ENCODE measurements at regions not wholly inside any gene's neighbourhood (a gene's known extent, or its start where the extent isn't known, plus 50 kb on each side); places are given as distances from the start of the nearest gene placed in this dataset.
"Not testable (repeated sequence)": the region's sequence is repeated elsewhere in the genome, so short reads cannot be mapped to it uniquely, and the experiment has no call there.

DNA sequence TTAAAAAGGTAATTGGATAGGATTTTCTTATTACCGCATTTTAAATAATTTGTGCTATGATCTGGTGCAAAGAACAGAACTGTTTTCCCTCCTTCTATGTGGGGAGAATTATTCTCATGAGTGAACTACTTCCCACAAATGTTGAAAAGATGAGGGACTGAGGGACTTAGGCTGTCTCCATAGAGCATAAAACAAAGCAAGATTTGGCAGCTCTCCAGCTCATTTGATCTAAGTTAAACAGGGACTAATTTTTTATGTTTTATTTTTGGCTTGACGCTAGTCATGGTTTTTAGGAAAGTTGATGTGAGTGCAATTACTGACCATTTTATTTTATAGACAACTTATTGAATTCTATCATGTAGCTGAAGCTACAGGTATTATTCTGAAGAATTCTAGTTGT lies 362.3 kb downstream of the HLX start:
- peaks cover 10% of the 10 kb centered on the region for H3K27me3 Mint-ChIP-seq (ENCODE audit: low read depth)
- no peaks in the 10 kb centered on the region for H3K9me3 Mint-ChIP-seq
- no peak overlapping the region for H3K4me3 Mint-ChIP-seq
- DNase-seq = no peak
- no peaks in the 10 kb centered on the region for H3K4me1 Mint-ChIP-seq (ENCODE audit: low read depth)
- ATAC-seq = no peak
- no peaks in the 10 kb centered on the region for H3K36me3 Mint-ChIP-seq (ENCODE audit: insufficient read depth)

DNA sequence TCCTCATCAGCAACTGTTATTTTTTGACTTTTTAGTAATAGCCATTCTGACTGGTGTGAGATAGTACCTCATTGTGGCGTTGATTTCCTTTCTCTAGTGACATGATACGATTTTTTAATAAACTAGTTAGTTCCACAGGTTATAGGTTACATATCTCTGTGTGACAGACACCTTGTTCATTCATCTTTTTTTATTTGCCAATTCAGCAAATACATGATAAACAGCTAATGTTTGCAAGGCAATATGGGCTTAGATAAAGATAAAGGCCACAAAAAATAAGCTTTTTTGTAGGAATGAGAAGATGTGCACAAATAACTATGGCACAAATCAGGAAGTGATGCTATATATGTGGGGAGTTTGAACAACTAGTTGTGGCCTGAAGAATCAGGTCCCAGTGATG lies 366.8 kb downstream of the HLX start:
- Mint-ChIP-seq H3K4me3 (no peak overlapping the region), H3K36me3 (ENCODE audit: insufficient read depth) (no peaks in the 10 kb centered on the region), H3K27me3 (ENCODE audit: low read depth) (peaks cover 12% of the 10 kb centered on the region), H3K4me1 (ENCODE audit: low read depth) (no peaks in the 10 kb centered on the region), H3K9me3 (no peaks in the 10 kb centered on the region)
- ATAC-seq = no peak
- no peak for DNase-seq

DNA sequence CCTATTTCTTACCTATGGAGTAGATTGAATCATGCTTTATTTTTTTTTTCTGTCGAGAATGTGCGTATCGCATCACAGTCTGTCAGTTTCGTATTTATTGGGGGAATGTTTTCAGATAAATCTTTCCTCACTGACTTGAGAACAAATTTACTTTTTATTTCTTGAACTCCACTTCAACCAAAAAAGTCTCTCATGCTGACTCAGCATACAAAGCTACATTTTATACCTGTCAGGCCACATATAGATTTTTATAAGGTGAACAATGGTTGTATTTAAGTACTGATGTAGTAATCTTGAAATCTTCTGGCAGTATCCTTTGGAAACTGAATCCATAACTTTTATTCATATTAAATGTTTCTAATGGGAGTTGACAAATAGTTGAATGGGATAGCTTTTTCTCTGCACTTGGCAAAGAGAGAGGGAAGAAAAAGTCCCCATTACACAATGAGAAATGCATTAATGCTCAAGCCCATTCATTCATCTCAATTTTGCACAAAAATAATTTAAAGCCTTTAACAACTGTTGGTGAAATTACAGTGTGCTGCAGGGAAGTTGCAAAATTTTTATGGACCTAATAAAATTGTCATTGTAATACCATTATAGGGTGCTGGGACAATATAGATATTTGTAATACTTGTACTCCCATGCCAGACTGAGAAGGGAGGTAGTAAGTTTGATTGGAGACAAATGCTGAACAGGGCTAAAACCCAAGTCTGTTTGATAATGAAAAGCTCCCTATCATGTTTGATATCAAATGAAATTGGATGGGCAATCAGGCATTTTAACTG lies 367.6 kb downstream of the HLX start:
- Mint-ChIP-seq H3K27me3 (ENCODE audit: low read depth) (peaks cover 9% of the 10 kb centered on the region), H3K4me3 (no peak overlapping the region), H3K36me3 (ENCODE audit: insufficient read depth) (no peaks in the 10 kb centered on the region), H3K4me1 (ENCODE audit: low read depth) (no peaks in the 10 kb centered on the region), H3K9me3 (no peaks in the 10 kb centered on the region)
- DNase-seq = no peak
- ATAC-seq = no peak

DNA sequence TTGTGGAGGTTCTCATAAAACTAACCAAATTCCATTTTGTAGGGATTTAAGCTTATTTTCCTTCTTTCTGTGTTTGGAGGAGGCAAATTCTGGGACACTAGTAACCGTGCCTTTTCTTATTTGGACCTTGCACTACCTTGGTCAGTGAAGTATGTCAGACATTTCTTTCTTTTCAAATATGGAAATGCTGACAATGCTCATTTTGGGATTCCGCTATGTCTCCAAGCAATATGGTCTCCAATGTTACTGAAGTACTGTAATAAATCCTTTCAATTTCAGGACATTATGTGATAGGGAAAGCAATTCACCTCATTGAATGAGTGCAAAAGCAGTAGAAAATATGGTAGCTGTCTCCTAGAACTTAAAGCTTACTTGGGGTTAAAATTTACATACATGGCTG lies 372.3 kb downstream of the HLX start:
- Mint-ChIP-seq H3K36me3 (ENCODE audit: insufficient read depth) (no peaks in the 10 kb centered on the region), H3K27me3 (ENCODE audit: low read depth) (peaks cover 3% of the 10 kb centered on the region), H3K4me1 (ENCODE audit: low read depth) (no peaks in the 10 kb centered on the region), H3K9me3 (peaks cover 8% of the 10 kb centered on the region), H3K4me3 (no peak overlapping the region)
- ATAC-seq (no peak), DNase-seq (no peak)

DNA sequence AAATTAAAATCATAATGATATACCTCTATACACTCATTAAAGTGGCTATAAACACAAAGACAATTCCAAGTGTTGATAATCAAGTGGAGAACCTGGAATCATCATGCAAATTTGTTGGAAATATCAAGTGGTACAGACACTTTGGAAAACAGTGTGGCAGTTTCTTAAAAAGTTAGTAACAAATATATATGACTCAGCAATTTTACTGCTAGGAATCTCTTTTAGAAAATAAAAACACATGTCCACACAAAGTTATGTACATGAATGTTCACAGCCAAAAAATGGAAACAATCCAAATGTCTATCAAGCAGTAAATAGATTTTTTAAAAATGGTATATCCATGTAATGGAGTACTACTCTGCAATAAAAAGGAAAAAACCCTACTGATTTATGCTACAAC lies 375.6 kb downstream of the HLX start:
- peaks cover 12% of the 10 kb centered on the region for H3K9me3 Mint-ChIP-seq
- no peaks in the 10 kb centered on the region for H3K4me1 Mint-ChIP-seq (ENCODE audit: low read depth)
- H3K27me3 Mint-ChIP-seq (ENCODE audit: low read depth) = peaks cover 1% of the 10 kb centered on the region
- H3K36me3 Mint-ChIP-seq (ENCODE audit: insufficient read depth) = no peaks in the 10 kb centered on the region
- H3K4me3 Mint-ChIP-seq = no peak overlapping the region
- DNase-seq = no peak
- no peak for ATAC-seq

DNA sequence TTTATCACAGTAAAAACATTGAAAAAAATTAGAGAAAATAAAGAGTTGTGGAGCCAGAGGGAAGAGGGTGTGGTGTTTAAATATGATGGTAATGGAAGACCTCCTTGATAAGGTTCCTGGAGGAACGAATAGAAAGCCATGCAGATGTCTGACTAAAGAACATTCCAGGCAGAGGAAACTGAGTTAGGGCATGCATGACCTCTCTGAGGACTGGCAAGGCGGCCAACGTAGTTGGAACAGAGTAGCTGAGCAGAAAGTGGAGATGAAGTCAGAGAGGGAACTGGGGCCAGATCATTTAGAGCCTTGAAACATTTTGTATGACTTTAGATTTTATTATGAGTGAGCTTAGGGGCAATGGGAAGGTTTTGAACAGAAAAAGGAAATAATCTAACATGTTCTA lies 377.5 kb downstream of the HLX start:
- H3K36me3 Mint-ChIP-seq (ENCODE audit: insufficient read depth) = no peaks in the 10 kb centered on the region
- peaks cover 6% of the 10 kb centered on the region for H3K27me3 Mint-ChIP-seq (ENCODE audit: low read depth)
- H3K4me1 Mint-ChIP-seq (ENCODE audit: low read depth) = no peaks in the 10 kb centered on the region
- DNase-seq = no peak
- ATAC-seq = no peak
- peaks cover 12% of the 10 kb centered on the region for H3K9me3 Mint-ChIP-seq
- H3K4me3 Mint-ChIP-seq = no peak overlapping the region

DNA sequence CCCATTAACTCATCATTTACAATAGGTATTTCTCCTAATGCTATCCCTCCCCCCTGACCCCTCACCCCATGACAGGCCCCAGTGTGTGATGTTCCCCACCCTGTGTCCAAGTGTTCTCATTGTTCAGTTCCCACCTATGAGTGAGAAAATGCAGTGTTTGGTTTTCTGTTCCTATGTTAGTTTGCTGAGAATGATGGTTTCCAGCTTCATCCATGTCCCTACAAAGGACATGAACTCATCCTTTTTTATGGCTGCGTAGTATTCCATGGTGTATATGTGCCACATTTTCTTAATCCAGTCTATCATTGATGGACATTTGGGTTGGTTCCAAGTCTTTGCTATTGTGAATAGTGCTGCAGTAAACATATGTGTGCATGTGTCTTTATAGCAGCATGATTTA lies 378.3 kb downstream of the HLX start:
- H3K9me3 Mint-ChIP-seq = peaks cover 12% of the 10 kb centered on the region
- not testable (repeated sequence) for DNase-seq; H3K36me3 Mint-ChIP-seq (ENCODE audit: insufficient read depth); H3K4me1 Mint-ChIP-seq (ENCODE audit: low read depth); ATAC-seq; H3K4me3 Mint-ChIP-seq
- H3K27me3 Mint-ChIP-seq (ENCODE audit: low read depth) = peaks cover 11% of the 10 kb centered on the region

DNA sequence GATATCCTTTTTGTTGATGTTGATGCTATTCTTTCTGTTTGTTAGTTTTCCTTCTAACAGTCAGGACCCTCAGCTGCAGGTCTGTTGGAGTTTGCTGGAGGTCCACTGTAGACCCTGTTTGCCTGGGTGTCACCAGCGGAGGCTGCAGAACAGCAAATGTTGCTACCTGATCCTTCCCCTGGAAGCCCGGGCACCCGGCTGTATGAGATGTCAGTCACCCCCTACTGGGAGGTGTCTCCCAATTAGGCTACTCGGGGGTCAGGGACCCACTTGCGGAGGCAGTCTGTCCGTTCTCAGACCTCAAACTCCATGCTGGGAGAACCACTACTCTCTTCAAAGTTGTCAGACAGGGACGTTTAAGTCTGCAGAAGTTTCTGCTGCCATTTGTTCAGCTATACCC lies 383.4 kb downstream of the HLX start:
- not testable (repeated sequence) for ATAC-seq; H3K9me3 Mint-ChIP-seq; H3K36me3 Mint-ChIP-seq (ENCODE audit: insufficient read depth); H3K27me3 Mint-ChIP-seq (ENCODE audit: low read depth); H3K4me1 Mint-ChIP-seq (ENCODE audit: low read depth); H3K4me3 Mint-ChIP-seq; DNase-seq

DNA sequence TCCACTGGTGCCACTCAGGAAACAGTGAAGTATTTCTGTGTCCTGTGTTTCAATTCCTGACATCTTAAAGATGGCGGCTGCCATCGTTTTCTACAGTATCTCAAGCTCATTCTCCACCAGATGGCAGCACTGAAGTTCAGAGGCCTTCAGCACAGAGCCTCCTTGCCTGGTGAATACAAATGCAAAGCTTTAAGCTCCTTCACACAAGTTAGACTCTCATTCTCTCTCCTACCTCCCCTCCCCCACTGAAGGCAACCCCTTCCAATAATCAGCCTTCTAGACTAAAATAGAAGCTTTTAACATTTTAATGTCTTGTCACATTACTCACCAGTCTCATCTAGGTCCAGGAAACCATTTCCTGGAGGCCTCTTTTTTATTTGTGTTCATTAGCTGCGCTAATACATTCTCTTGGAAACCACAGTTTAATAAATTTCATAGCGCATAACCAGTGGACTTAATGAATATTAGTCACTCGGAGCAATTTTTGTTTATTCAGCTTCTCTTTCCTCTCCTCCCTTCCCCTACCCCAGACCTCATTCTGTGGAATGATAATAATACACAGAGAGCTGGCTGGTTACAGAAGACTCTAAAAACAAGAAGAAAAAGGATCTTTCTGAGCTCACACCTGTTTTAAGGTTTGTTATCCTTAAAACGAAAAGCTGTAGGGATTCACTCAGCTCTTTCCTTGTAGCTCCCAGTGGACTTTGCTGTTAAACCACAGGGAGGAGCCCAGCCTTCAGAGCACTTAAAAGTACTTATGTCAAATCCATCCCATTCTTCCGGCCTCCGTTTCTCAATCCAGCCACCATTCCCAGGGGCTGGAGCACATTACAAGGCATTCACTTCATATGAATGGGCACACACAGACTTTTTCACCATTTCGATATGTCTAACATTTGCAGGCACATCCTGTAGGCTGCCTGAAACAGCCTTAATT lies 384.9 kb downstream of the HLX start:
- no peaks in the 10 kb centered on the region for H3K4me1 Mint-ChIP-seq (ENCODE audit: low read depth)
- H3K4me3 Mint-ChIP-seq = no peak overlapping the region
- H3K9me3 Mint-ChIP-seq = no peaks in the 10 kb centered on the region
- H3K36me3 Mint-ChIP-seq (ENCODE audit: insufficient read depth) = no peaks in the 10 kb centered on the region
- peak; percentile 43 to 69 for ATAC-seq
- peaks cover 10% of the 10 kb centered on the region for H3K27me3 Mint-ChIP-seq (ENCODE audit: low read depth)
- no peak for DNase-seq

DNA sequence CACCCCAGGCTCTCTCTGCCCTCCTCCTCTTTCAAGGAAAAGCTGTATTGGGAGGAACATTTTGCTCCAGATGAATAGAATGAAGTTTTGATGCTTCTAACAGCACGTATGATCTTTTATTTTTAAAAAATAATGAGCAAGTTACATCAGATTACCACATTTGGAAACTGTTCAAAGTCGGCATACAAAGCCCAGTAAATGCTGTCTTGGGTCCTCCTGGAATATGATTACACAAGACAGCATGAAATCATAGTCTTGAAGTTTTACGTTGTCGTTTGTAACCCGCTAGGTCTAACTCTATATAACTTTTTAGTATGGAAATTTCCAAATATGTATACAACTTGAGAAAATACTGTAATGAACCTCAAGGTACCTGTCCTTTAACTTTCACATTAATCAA lies 385.6 kb downstream of the HLX start:
- Mint-ChIP-seq H3K9me3 (no peaks in the 10 kb centered on the region), H3K4me1 (ENCODE audit: low read depth) (no peaks in the 10 kb centered on the region), H3K36me3 (ENCODE audit: insufficient read depth) (no peaks in the 10 kb centered on the region), H3K27me3 (ENCODE audit: low read depth) (peaks cover 10% of the 10 kb centered on the region), H3K4me3 (no peak overlapping the region)
- ATAC-seq (no peak), DNase-seq (no peak)

DNA sequence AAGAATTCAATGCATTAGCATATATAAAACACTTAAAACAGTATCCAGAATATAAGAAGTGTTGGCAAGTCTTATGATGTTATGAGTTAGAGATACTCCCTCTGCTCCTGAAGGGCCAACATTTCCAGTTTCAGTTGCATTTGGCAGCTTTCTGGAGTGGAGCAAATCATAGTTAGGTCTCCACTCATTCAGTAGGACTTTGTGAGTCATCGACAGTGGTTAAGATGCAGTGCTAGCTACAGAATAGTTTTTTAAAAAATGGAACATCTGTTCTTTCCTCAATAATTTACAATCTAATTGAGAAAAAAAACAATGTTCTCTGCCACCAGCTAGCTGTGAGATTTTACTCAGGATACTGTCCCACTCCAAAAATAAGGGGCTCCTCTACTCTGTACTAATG lies 389.1 kb downstream of the HLX start:
- no peaks in the 10 kb centered on the region for H3K27me3 Mint-ChIP-seq (ENCODE audit: low read depth)
- no peaks in the 10 kb centered on the region for H3K4me1 Mint-ChIP-seq (ENCODE audit: low read depth)
- no peaks in the 10 kb centered on the region for H3K9me3 Mint-ChIP-seq
- H3K36me3 Mint-ChIP-seq (ENCODE audit: insufficient read depth) = no peaks in the 10 kb centered on the region
- ATAC-seq = no peak
- H3K4me3 Mint-ChIP-seq = no peak overlapping the region
- no peak for DNase-seq

DNA sequence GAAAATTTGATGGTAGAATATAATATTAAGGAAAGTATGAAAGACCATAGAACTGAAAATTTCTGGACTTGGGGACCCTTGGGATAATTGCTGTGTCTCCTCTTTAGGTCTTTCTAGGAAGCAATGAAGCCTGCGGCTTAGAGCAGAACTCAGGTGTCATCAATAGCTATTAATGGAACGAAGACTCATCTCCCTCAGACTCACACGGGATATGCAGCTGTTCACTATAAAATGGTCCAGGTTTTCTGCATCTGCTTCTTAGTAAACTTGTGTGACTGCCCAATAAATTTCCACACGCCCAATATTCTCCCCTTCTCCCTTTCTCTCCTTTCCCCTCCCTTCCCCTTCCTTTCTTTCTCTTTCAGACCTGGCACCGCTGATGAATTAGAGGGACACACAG lies 392.5 kb downstream of the HLX start:
- ATAC-seq (no peak), DNase-seq (no peak)
- H3K36me3 Mint-ChIP-seq (ENCODE audit: insufficient read depth) = no peaks in the 10 kb centered on the region
- no peak overlapping the region for H3K4me3 Mint-ChIP-seq
- H3K9me3 Mint-ChIP-seq = no peaks in the 10 kb centered on the region
- no peaks in the 10 kb centered on the region for H3K4me1 Mint-ChIP-seq (ENCODE audit: low read depth)
- H3K27me3 Mint-ChIP-seq (ENCODE audit: low read depth) = no peaks in the 10 kb centered on the region

DNA sequence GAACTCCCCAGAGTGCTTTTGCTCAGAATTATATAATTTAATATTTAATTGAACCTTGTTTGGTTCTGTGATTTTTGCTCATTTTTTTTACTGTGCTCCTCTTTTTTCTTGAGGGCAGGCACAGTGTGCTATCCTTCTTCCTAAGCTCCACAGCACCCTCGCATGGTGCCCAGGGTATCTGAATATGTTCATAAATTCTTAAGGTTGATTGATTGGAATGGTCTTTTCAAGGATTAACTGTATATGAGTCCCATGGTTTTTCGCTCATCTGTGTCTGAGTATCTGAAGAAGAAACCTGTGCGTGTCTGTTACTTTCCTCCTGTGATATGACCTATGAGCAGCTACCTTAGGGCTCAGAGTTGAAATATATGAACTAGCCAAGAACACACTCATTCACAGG lies 393.7 kb downstream of the HLX start:
- Mint-ChIP-seq H3K36me3 (ENCODE audit: insufficient read depth) (no peaks in the 10 kb centered on the region), H3K4me3 (no peak overlapping the region), H3K27me3 (ENCODE audit: low read depth) (no peaks in the 10 kb centered on the region), H3K9me3 (no peaks in the 10 kb centered on the region), H3K4me1 (ENCODE audit: low read depth) (no peaks in the 10 kb centered on the region)
- no peak for ATAC-seq
- no peak for DNase-seq

DNA sequence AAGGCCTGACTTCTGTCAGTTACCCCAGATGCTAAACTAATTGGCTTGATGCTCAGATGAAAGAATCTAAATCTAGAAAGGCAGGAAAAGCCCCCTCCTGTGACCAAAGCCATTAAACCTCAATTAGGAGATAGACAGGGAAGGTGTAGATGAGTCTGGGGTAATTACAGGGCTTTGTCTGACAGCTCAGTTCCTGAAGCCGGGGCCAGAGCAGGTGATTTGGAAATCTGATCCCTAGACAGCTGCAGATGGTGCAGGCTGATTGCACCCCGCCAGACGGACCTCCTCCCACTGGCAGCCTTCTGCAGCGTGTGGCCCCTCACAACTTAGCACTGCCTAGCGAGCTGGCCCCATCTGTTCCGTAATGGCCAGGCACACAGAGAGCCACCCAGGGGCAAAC lies 395.1 kb downstream of the HLX start:
- no peaks in the 10 kb centered on the region for H3K4me1 Mint-ChIP-seq (ENCODE audit: low read depth)
- H3K27me3 Mint-ChIP-seq (ENCODE audit: low read depth) = no peaks in the 10 kb centered on the region
- H3K4me3 Mint-ChIP-seq = no peak overlapping the region
- no peaks in the 10 kb centered on the region for H3K36me3 Mint-ChIP-seq (ENCODE audit: insufficient read depth)
- no peaks in the 10 kb centered on the region for H3K9me3 Mint-ChIP-seq
- no peak for ATAC-seq
- no peak for DNase-seq

DNA sequence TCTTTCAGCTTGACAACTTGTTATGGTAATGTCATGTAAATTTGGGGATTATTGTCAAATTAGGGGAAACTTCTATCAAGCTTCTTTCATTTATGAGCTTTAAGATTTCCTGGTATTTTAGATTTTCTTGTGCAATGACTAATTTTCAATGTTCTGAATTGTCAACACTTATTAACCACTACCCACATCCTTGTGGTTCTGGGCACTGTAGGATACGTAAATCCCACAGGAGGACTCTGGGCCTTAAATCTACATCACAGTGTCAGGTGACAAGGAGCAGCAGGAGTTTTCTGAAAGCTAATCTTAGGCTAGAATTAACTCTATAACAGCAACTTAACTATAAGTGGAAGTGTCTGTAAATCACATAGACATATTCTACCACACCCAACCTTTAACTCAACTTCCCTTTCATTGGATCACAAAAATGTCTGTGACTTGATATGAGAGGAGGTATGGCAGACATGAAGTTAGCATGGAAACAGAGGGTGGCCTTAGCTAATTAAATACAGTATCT lies 397.7 kb downstream of the HLX start:
- ATAC-seq (no peak), DNase-seq (no peak)
- H3K27me3 Mint-ChIP-seq (ENCODE audit: low read depth) = peaks cover 5% of the 10 kb centered on the region
- no peak overlapping the region for H3K4me3 Mint-ChIP-seq
- no peaks in the 10 kb centered on the region for H3K36me3 Mint-ChIP-seq (ENCODE audit: insufficient read depth)
- no peaks in the 10 kb centered on the region for H3K4me1 Mint-ChIP-seq (ENCODE audit: low read depth)
- no peaks in the 10 kb centered on the region for H3K9me3 Mint-ChIP-seq
